Endodermal cell (in vitro differentiated cells): ENCODE measurements at regions not wholly inside any gene's neighbourhood (a gene's known extent, or its start where the extent isn't known, plus 50 kb on each side); places are given as distances from the start of the nearest gene placed in this dataset.
"Not testable (repeated sequence)": the region's sequence is repeated elsewhere in the genome, so short reads cannot be mapped to it uniquely, and the experiment has no call there.

Experiments used
- DNase-seq: peaks from one replicate; pipeline ENCODE4 v3.0.0-alpha.2; 2017
- H3K27ac ChIP-seq: 2 replicates; pipeline ENCODE4 v1.5.1; 2013; ENCODE audit warnings: mild to moderate bottlenecking, low read depth, low read length, moderate library complexity
- H3K27me3 ChIP-seq: 2 replicates; pipeline ENCODE4 v1.6.1; 2013; ENCODE audit warnings: mild to moderate bottlenecking, low read length, moderate library complexity; ENCODE audit not compliant: insufficient read depth, control insufficient read depth, poor library complexity, severe bottlenecking
- H3K36me3 ChIP-seq: 2 replicates; pipeline ENCODE4 v1.7.0; 2013; ENCODE audit warnings: mild to moderate bottlenecking, low read length, moderate library complexity; ENCODE audit not compliant: control insufficient read depth, insufficient read depth
- H3K4me1 ChIP-seq: one replicate; pipeline ENCODE4 v1.7.0; 2013; ENCODE audit warnings: low read length; ENCODE audit not compliant: control insufficient read depth, insufficient read depth
- H3K4me3 ChIP-seq: 2 replicates; pipeline ENCODE4 v1.5.1; 2013; ENCODE audit warnings: mild to moderate bottlenecking, low read length, moderate library complexity
- H3K9ac ChIP-seq: 2 replicates; pipeline ENCODE4 v1.6.1; 2013; ENCODE audit warnings: mild to moderate bottlenecking, low read length, moderate library complexity; ENCODE audit not compliant: poor library complexity, severe bottlenecking; ENCODE audit errors: extremely low read depth
- H3K9me3 ChIP-seq: 2 replicates; pipeline ENCODE4 v1.6.1; 2013; ENCODE audit warnings: mild to moderate bottlenecking, low read length, moderate library complexity; ENCODE audit not compliant: control insufficient read depth
- H3K27ac Mint-ChIP-seq: 2 replicates; pipeline ENCODE4 v1.8.0; 2020; ENCODE audit warnings: mixed read lengths
- H3K27me3 Mint-ChIP-seq: 2 replicates; pipeline ENCODE4 v1.8.0; 2021; ENCODE audit warnings: mild to moderate bottlenecking, mixed read lengths; ENCODE audit not compliant: insufficient read depth
- H3K36me3 Mint-ChIP-seq: 2 replicates; pipeline ENCODE4 v1.8.0; 2020; ENCODE audit warnings: low read depth, mixed read lengths
- H3K4me1 Mint-ChIP-seq: 2 replicates; pipeline ENCODE4 v1.8.0; 2020; ENCODE audit warnings: mixed read lengths
- H3K4me3 Mint-ChIP-seq: 2 replicates; pipeline ENCODE4 v1.8.0; 2020; ENCODE audit warnings: mild to moderate bottlenecking, moderate library complexity, mixed read lengths
- H3K9me3 Mint-ChIP-seq: 2 replicates; pipeline ENCODE4 v1.8.0; 2020; ENCODE audit warnings: mild to moderate bottlenecking, mixed read lengths
- WGBS, 2 experiments: methylation state at CpG; one replicate each; pipeline versions ENCODE4 v1.1.5 to v1.1.7; 2013; ENCODE audit warnings: missing lambda C conversion rate in 2 of 2, mixed read lengths in 1 of 2; ENCODE audit not compliant: insufficient coverage in 1 of 2, insufficient read length in 1 of 2; 5-methylcytosine and 5-hydroxymethylcytosine counted together
- TF ChIP-seq, protein P1 (sequence below): fragments of 200-600 bp; sonication (generic); conservative IDR thresholded peaks from 2 replicates; pipeline ENCODE4 v1.5.0; 2021; ENCODE audit warnings: antibody characterized with exemption, mild to moderate bottlenecking

DNA sequence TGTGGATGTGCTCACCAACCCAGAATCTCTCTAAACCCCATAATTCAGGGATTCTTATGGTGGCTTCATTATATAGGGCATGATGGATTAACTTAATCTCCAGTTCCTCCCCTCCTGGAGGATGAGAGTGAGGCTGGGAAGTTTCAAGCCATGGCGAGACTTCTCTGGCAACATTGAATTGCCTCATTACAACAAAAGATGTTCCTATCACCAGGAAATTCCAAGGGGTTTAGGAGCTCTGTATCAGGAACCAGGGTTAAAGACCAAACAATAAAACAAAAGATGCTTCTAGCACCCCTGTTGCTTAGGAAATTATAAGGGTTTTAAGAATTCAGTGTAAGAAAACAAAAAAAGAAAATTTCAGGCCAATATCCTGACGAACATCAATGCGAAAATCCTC, 100.1 kb downstream of the NAB1 start:
- peak overlapping the region; percentile 68 for H3K27ac Mint-ChIP-seq
- no peaks in the 10 kb centered on the region for H3K36me3 ChIP-seq
- H3K9me3 ChIP-seq: peaks cover 37% of the 10 kb centered on the region
- peaks cover 52% of the 10 kb centered on the region for H3K9me3 Mint-ChIP-seq
- no peak overlapping the region for H3K4me3 ChIP-seq
- H3K4me1 ChIP-seq: peaks cover 6% of the 10 kb centered on the region
- no peak for DNase-seq
- no peaks in the 10 kb centered on the region for H3K27me3 ChIP-seq
- H3K27me3 Mint-ChIP-seq: no peaks in the 10 kb centered on the region
- no peak overlapping the region for H3K27ac ChIP-seq
- TF ChIP-seq, protein P1, sequence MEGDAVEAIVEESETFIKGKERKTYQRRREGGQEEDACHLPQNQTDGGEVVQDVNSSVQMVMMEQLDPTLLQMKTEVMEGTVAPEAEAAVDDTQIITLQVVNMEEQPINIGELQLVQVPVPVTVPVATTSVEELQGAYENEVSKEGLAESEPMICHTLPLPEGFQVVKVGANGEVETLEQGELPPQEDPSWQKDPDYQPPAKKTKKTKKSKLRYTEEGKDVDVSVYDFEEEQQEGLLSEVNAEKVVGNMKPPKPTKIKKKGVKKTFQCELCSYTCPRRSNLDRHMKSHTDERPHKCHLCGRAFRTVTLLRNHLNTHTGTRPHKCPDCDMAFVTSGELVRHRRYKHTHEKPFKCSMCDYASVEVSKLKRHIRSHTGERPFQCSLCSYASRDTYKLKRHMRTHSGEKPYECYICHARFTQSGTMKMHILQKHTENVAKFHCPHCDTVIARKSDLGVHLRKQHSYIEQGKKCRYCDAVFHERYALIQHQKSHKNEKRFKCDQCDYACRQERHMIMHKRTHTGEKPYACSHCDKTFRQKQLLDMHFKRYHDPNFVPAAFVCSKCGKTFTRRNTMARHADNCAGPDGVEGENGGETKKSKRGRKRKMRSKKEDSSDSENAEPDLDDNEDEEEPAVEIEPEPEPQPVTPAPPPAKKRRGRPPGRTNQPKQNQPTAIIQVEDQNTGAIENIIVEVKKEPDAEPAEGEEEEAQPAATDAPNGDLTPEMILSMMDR: no peak
- peaks cover 27% of the 10 kb centered on the region for H3K4me1 Mint-ChIP-seq
- WGBS, 2 experiments: 46 to 91% methylated on average over 2 to 3 of the region's 3 CpGs
- peaks cover 11% of the 10 kb centered on the region for H3K36me3 Mint-ChIP-seq
- H3K4me3 Mint-ChIP-seq: no peak overlapping the region
- H3K9ac ChIP-seq: no peak overlapping the region

DNA sequence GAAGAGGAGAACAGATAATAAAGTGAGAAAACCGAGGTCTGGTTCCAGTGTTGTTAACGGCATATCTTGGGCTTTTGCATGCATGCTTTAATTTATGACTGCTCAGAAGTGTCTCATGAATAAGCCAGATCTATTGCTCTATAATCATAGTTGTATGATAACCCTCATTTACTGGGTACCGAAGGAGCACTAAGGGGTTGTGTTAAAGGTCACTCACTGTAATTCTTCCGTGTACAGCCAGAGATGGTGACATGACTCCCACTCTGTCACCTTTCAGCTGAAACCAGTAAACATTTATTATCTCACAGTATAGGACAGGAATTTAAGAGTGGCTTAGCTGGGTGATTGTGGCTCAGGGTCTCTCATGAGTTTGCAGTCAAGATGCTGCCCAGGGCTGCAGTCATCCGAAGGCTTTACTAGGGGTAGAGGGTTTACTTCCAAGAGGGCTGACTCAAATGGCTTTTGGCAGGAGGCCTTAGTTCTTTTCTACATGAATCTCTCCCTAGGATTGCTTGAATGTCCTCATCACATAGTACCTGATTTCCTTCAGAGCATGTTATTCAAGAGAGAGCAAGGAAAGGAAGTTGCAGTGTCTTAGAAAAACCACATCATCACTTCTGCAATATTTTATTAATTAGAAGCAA, 107.0 kb downstream of the NAB1 start:
- peaks cover 7% of the 10 kb centered on the region for H3K36me3 Mint-ChIP-seq
- TF ChIP-seq, protein P1: no peak
- Histone ChIP-seq H3K9me3 (peaks cover 22% of the 10 kb centered on the region), H3K9ac (no peak overlapping the region), H3K4me3 (no peak overlapping the region), H3K36me3 (no peaks in the 10 kb centered on the region), H3K27ac (no peak overlapping the region), H3K4me1 (no peaks in the 10 kb centered on the region), H3K27me3 (no peaks in the 10 kb centered on the region)
- no peak overlapping the region for H3K4me3 Mint-ChIP-seq
- peaks cover 32% of the 10 kb centered on the region for H3K9me3 Mint-ChIP-seq
- no peaks in the 10 kb centered on the region for H3K4me1 Mint-ChIP-seq
- no peak for DNase-seq
- WGBS, 2 experiments: 86 to 91% methylated on average over 3 to 5 of the region's 5 CpGs
- H3K27me3 Mint-ChIP-seq: no peaks in the 10 kb centered on the region
- H3K27ac Mint-ChIP-seq: no peak overlapping the region

DNA sequence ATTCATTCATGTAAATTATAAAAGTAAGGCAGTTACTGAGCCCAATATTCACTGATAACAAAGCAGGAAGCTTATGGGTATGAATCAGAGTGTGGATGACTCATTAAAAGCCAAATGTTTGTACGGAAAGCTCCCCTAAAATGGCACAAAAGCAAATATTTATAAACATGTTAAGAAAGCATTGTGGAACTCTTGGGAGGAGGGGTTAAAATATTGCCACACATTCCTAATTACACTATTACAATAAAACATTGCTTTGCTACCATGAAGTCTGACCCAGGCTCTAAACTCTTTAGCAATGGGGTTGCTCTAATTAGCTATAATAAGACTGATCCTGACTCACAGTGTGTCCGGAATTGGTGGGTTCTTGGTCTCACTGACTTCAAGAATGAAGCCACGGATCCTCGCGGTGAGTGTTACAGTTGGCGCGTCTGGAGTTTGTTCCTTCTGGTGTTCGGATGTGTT, 110.9 kb downstream of the NAB1 start:
- Mint-ChIP-seq H3K27ac (no peak overlapping the region), H3K36me3 (peaks cover 5% of the 10 kb centered on the region), H3K4me1 (no peaks in the 10 kb centered on the region), H3K27me3 (no peaks in the 10 kb centered on the region), H3K4me3 (no peak overlapping the region), H3K9me3 (peaks cover 17% of the 10 kb centered on the region)
- no peaks in the 10 kb centered on the region for H3K36me3 ChIP-seq
- no peaks in the 10 kb centered on the region for H3K4me1 ChIP-seq
- H3K9me3 ChIP-seq: no peaks in the 10 kb centered on the region
- H3K27me3 ChIP-seq: no peaks in the 10 kb centered on the region
- DNase-seq: no peak
- TF ChIP-seq, protein P1: no peak
- no peak overlapping the region for H3K4me3 ChIP-seq
- 97 to 100% methylated on average over 1 to 8 of the region's 8 CpGs for WGBS, 2 experiments
- no peak overlapping the region for H3K27ac ChIP-seq
- H3K9ac ChIP-seq: no peak overlapping the region

GRCh38 chr2:190760353-190761150, 111.7 kb downstream of the NAB1 start:
- not testable (repeated sequence) for H3K36me3 Mint-ChIP-seq, H3K4me1 ChIP-seq, H3K27me3 Mint-ChIP-seq, H3K4me1 Mint-ChIP-seq, H3K27me3 ChIP-seq, H3K9ac ChIP-seq, H3K9me3 ChIP-seq, H3K27ac Mint-ChIP-seq, H3K27ac ChIP-seq, H3K4me3 ChIP-seq, DNase-seq, H3K36me3 ChIP-seq, H3K4me3 Mint-ChIP-seq
- WGBS, 2 experiments: 91 to 97% methylated on average over 6 to 27 of the region's 30 CpGs
- H3K9me3 Mint-ChIP-seq: peaks cover 17% of the 10 kb centered on the region

GRCh38 chr2:190761216-190761615, 112.3 kb downstream of the NAB1 start:
- not testable (repeated sequence) for H3K9ac ChIP-seq, DNase-seq, H3K4me1 ChIP-seq, H3K4me1 Mint-ChIP-seq, H3K36me3 Mint-ChIP-seq, H3K9me3 ChIP-seq, H3K4me3 ChIP-seq, H3K27ac Mint-ChIP-seq, H3K27me3 Mint-ChIP-seq, H3K27ac ChIP-seq, H3K27me3 ChIP-seq, H3K4me3 Mint-ChIP-seq, H3K36me3 ChIP-seq
- 99 to 100% methylated on average over 1 to 18 of the region's 28 CpGs for WGBS, 2 experiments
- peaks cover 17% of the 10 kb centered on the region for H3K9me3 Mint-ChIP-seq
